Panc1 (cell line): ENCODE measurements at regions not wholly inside any gene's neighbourhood (a gene's known extent, or its start where the extent isn't known, plus 50 kb on each side); places are given as distances from the start of the nearest gene placed in this dataset.
"Not testable (repeated sequence)": the region's sequence is repeated elsewhere in the genome, so short reads cannot be mapped to it uniquely, and the experiment has no call there.

ENCODE experiments used
- ATAC-seq: fragments of 200-7000 bp; cut with Tn5 transposase; 2 replicates; pipeline ENCODE4 v1.9.1; 2020; ENCODE audit warnings: mild to moderate bottlenecking, moderate library complexity
- BruUV-seq: library from RNA; stranded (reverse); fragments of 400-500 nt; replicated peaks from 2 replicates; lab custom pipeline; 2021; lab: Mats Ljungman, UMichigan
- CTCF ChIA-PET: fragments of 300-600 bp; sonication (Branson Sonifier 250); formaldehyde crosslinking; loops from one replicate; lab custom pipeline; 2022; ENCODE audit warnings: antibody characterized with exemption; lab: Charles Lee
- POLR2A ChIA-PET: fragments of 300-600 bp; sonication (Branson Sonifier 250); formaldehyde crosslinking; loops from one replicate; lab custom pipeline; 2022; ENCODE audit warnings: antibody characterized with exemption; lab: Charles Lee
- DNase-seq: peaks from one replicate; pipeline ENCODE4 v3.0.0-alpha.2; 2010; ENCODE audit warnings: low read depth, low spot score
- H3K27ac ChIP-seq: 2 replicates; pipeline ENCODE4 v1.5.1; 2011; ENCODE audit warnings: mild to moderate bottlenecking, low read length, inconsistent platforms
- H3K27me3 ChIP-seq: fragments of 200-500 bp; sonication (Bioruptor generic); 2 replicates; pipeline ENCODE4 v1.6.0; 2014; ENCODE audit warnings: low read length, inconsistent platforms; ENCODE audit not compliant: control insufficient read depth, insufficient read depth
- H3K36me3 ChIP-seq: fragments of 200-500 bp; sonication (Bioruptor generic); 2 replicates; pipeline ENCODE4 v1.5.1; 2014; ENCODE audit warnings: inconsistent platforms, mild to moderate bottlenecking, low read length, moderate library complexity; ENCODE audit not compliant: control insufficient read depth, insufficient read depth
- H3K4me1 ChIP-seq: 2 replicates; pipeline ENCODE4 v1.5.1; 2011; ENCODE audit warnings: inconsistent platforms, mild to moderate bottlenecking, low read length, moderate library complexity; ENCODE audit not compliant: control insufficient read depth, insufficient read depth
- H3K4me3 ChIP-seq, 2 experiments: 2 replicates each; pipeline ENCODE4 v1.5.1; 2011 to 2012; ENCODE audit warnings: low read depth in 2 of 2, low read length in 2 of 2, mild to moderate bottlenecking in 2 of 2, inconsistent platforms in 1 of 2, moderate library complexity in 1 of 2
- H3K9me3 ChIP-seq: fragments of 200-500 bp; sonication (Bioruptor generic); 2 replicates; pipeline ENCODE4 v1.5.1; 2014; ENCODE audit warnings: low read depth, mild to moderate bottlenecking, inconsistent platforms, low read length, moderate library complexity; ENCODE audit not compliant: control insufficient read depth, insufficient read depth
- CTCF ChIP-seq: fragments of 450-650 bp; IDR thresholded peaks from 2 replicates; pipeline ENCODE4 v1.5.1; 2017; ENCODE audit warnings: mild to moderate bottlenecking
- POLR2AphosphoS5 ChIP-seq: IDR thresholded peaks from 2 replicates; pipeline ENCODE4 v1.6.1; 2012; ENCODE audit warnings: mild to moderate bottlenecking, low read depth, low read length, moderate library complexity
- REST ChIP-seq, 2 experiments: IDR thresholded peaks; 2 replicates each; pipeline ENCODE4 v1.6.1; 2011 to 2012; ENCODE audit warnings: low read depth in 2 of 2, control low read depth in 1 of 2, low read length in 1 of 2, mild to moderate bottlenecking in 1 of 2, moderate library complexity in 1 of 2; ENCODE audit not compliant: insufficient read depth in 1 of 2
- SIN3A ChIP-seq: IDR thresholded peaks from 2 replicates; pipeline ENCODE4 v1.6.1; 2012; ENCODE audit warnings: low read depth, mild to moderate bottlenecking, low read length, moderate library complexity, borderline replicate concordance; ENCODE audit not compliant: insufficient read depth
- TCF7L2 ChIP-seq: IDR thresholded peaks from 2 replicates; pipeline ENCODE4 v1.6.1; 2011; ENCODE audit warnings: mild to moderate bottlenecking, low read depth, low read length, inconsistent platforms
- in situ Hi-C: cut with HindIII; loops from 2 replicates; pipeline ENCODE4 v1.10.0; 2016; ENCODE audit warnings: low sequenced_read_pairs, low pct_unique_long_range_greater_than_20kb
- intact Hi-C: fragments of 100-400 bp; cut with micrococcal nuclease; formaldehyde crosslinking; loops from one replicate; pipeline ENCODE4 v1.10.0; 2022; ENCODE audit not compliant: unreplicated experiment

GRCh38 chr14:104307627-104308401 is 169.4 kb downstream of the KIF26A start:
- in situ Hi-C loops, result no loop called here
- CTCF ChIA-PET, result no interaction called here
- DNase-seq, result no peak
- no peaks in the 10 kb centered on the region for H3K4me1 ChIP-seq
- H3K27ac ChIP-seq, result no peak overlapping the region
- intact Hi-C loops, result no loop called here
- no peaks in the 10 kb centered on the region for H3K9me3 ChIP-seq
- no peak for TF ChIP-seq CTCF
- TF ChIP-seq POLR2AphosphoS5, result no peak
- TF ChIP-seq SIN3A, result no peak
- TF ChIP-seq REST (IDR thresholded peaks at IDR 0.05; ENCODE audit: insufficient read depth in 1 of 2, low read depth in 2 of 2, low read length in 1 of 2), result no peak
- no peaks in the 10 kb centered on the region for H3K36me3 ChIP-seq
- BruUV-seq, result no TSS peak
- POLR2A ChIA-PET, result no interaction called here
- no peaks in the 10 kb centered on the region for H3K27me3 ChIP-seq
- ATAC-seq, result no peak
- H3K4me3 ChIP-seq, result no peak overlapping the region

GRCh38 chr14:104308534-104308933 is 170.1 kb downstream of the KIF26A start:
- H3K4me1 ChIP-seq, CTCF ChIA-PET, ATAC-seq, H3K27ac ChIP-seq, BruUV-seq, in situ Hi-C loops, H3K36me3 ChIP-seq, H3K9me3 ChIP-seq, DNase-seq, POLR2A ChIA-PET, H3K27me3 ChIP-seq, H3K4me3 ChIP-seq, intact Hi-C loops: not testable (repeated sequence)

GRCh38 chr14:104309657-104310369 is 171.4 kb downstream of the KIF26A start:
- in situ Hi-C loops (no loop called here), intact Hi-C loops (no loop called here)
- CTCF ChIA-PET, result no interaction called here
- Histone ChIP-seq H3K4me1 (no peaks in the 10 kb centered on the region), H3K4me3 (no peak overlapping the region), H3K9me3 (no peaks in the 10 kb centered on the region), H3K27me3 (no peaks in the 10 kb centered on the region), H3K27ac (no peak overlapping the region), H3K36me3 (no peaks in the 10 kb centered on the region)
- no peak for TF ChIP-seq TCF7L2
- no peak for TF ChIP-seq SIN3A
- no peak for TF ChIP-seq POLR2AphosphoS5
- TF ChIP-seq CTCF, result no peak
- TF ChIP-seq REST (IDR thresholded peaks at IDR 0.05; ENCODE audit: insufficient read depth in 1 of 2, low read depth in 2 of 2, low read length in 1 of 2), result no peak
- POLR2A ChIA-PET, result no interaction called here
- DNase-seq, result no peak
- BruUV-seq, result no TSS peak
- ATAC-seq, result no peak
